PC-9 (cell line): ENCODE measurements at regions not wholly inside any gene's neighbourhood (a gene's known extent, or its start where the extent isn't known, plus 50 kb on each side); places are given as distances from the start of the nearest gene placed in this dataset.

Experiments
- BruUV-seq: library from RNA; stranded (reverse); fragments of 400-500 nt; replicated peaks from 2 replicates; lab custom pipeline; 2021; lab: Mats Ljungman, UMichigan
- CTCF ChIA-PET: fragments of 300-600 bp; sonication (Branson Sonifier 250); formaldehyde crosslinking; loops from one replicate; lab custom pipeline; 2022; ENCODE audit warnings: antibody characterized with exemption; lab: Charles Lee
- POLR2A ChIA-PET: fragments of 300-600 bp; sonication (Branson Sonifier 250); formaldehyde crosslinking; loops from one replicate; lab custom pipeline; 2022; ENCODE audit warnings: antibody characterized with exemption; ENCODE audit not compliant: unreplicated experiment; lab: Charles Lee
- DNase-seq, 2 experiments: peaks; one replicate each; pipeline versions ENCODE4 v3.0.0 to v3.0.0-alpha.2; 2015 to 2022; ENCODE audit warnings: mixed read lengths in 1 of 2
- H2AFZ ChIP-seq: fragments of 200-600 bp; sonication (generic); 2 replicates; pipeline ENCODE4 v1.8.1; 2017; ENCODE audit warnings: antibody characterized with exemption
- H3F3A ChIP-seq: fragments of 200-600 bp; sonication (generic); 2 replicates; pipeline ENCODE4 v1.8.1; 2017; ENCODE audit warnings: antibody characterized with exemption, mild to moderate bottlenecking, low read depth; ENCODE audit not compliant: insufficient read depth
- H3K27ac ChIP-seq: fragments of 200-600 bp; sonication (generic); 2 replicates; pipeline ENCODE4 v1.6.1; 2016; ENCODE audit warnings: mixed run types
- H3K27me3 ChIP-seq: fragments of 200-600 bp; sonication (generic); 2 replicates; pipeline ENCODE4 v1.6.1; 2016; ENCODE audit warnings: low read depth, mixed run types; ENCODE audit not compliant: insufficient read depth
- H3K36me3 ChIP-seq: fragments of 200-600 bp; sonication (generic); 2 replicates; pipeline ENCODE4 v1.6.1; 2016; ENCODE audit warnings: low read depth, mixed run types
- H3K4me1 ChIP-seq: fragments of 200-600 bp; sonication (generic); replicated peaks from 2 replicates; pipeline ENCODE4 v1.6.1; 2016; ENCODE audit warnings: mixed run types; ENCODE audit not compliant: insufficient read depth
- H3K4me2 ChIP-seq: fragments of 200-600 bp; sonication (generic); 2 replicates; pipeline ENCODE4 v1.6.1; 2017; ENCODE audit warnings: mixed run types
- H3K4me3 ChIP-seq: fragments of 200-600 bp; sonication (generic); 2 replicates; pipeline ENCODE4 v1.6.1; 2016; ENCODE audit warnings: mixed run types
- H3K79me2 ChIP-seq: fragments of 200-600 bp; sonication (generic); 2 replicates; pipeline ENCODE4 v1.6.1; 2017; ENCODE audit warnings: low read depth, mixed run types
- H3K9me2 ChIP-seq: fragments of 200-600 bp; sonication (generic); 2 replicates; pipeline ENCODE4 v1.8.1; 2017; ENCODE audit warnings: mild to moderate bottlenecking; ENCODE audit not compliant: insufficient read depth
- H3K9me3 ChIP-seq: fragments of 200-600 bp; sonication (generic); 2 replicates; pipeline ENCODE4 v1.8.1; 2016; ENCODE audit warnings: low read depth; ENCODE audit not compliant: insufficient read depth
- H4K20me1 ChIP-seq: fragments of 200-600 bp; sonication (generic); 2 replicates; pipeline ENCODE4 v1.8.1; 2017; ENCODE audit not compliant: insufficient read depth
- CTCF ChIP-seq: fragments of 200-600 bp; sonication (generic); conservative IDR thresholded peaks from 2 replicates; pipeline ENCODE4 v1.6.1; 2017; ENCODE audit warnings: mixed run types, antibody characterized with exemption, mild to moderate bottlenecking, moderate library complexity
- EZH2 ChIP-seq: fragments of 200-600 bp; sonication (generic); IDR thresholded peaks from 2 replicates; pipeline ENCODE4 v1.8.0; 2017; ENCODE audit warnings: antibody characterized with exemption, low read depth
- intact Hi-C: fragments of 100-400 bp; cut with micrococcal nuclease; formaldehyde crosslinking; loops from one replicate; pipeline ENCODE4 v1.10.0; 2022; ENCODE audit not compliant: unreplicated experiment

GRCh38 chr15:99485153-99485961 lies 80.4 kb upstream of the MEF2A start:
- Histone ChIP-seq H2AFZ (no peak overlapping the region), H3K27ac (no peak overlapping the region), H3K4me1 (peaks cover 9% of the 10 kb centered on the region; the same call in 1 of the 2 replicates), H3K4me3 (no peak overlapping the region), H3K9me2 (no peaks in the 10 kb centered on the region), H4K20me1 (no peaks in the 10 kb centered on the region), H3F3A (no peaks in the 10 kb centered on the region), H3K36me3 (no peaks in the 10 kb centered on the region), H3K4me2 (no peak overlapping the region), H3K27me3 (no peaks in the 10 kb centered on the region), H3K79me2 (no peaks in the 10 kb centered on the region), H3K9me3 (no peaks in the 10 kb centered on the region)
- TF ChIP-seq EZH2 (no peak), CTCF (no peak)
- no TSS peak for BruUV-seq
- no peak for DNase-seq
- CTCF ChIA-PET: interaction anchor here (0.6 kb wide), 1 partner anchor 26 kb away, joined by 5 read pairs; no protein-coding TSS in a partner anchor
- POLR2A ChIA-PET: interaction anchor here (0.6 to 0.7 kb wide), 2 partner anchors 15 to 52 kb away, joined by 3 read pairs; no protein-coding TSS in a partner anchor
- intact Hi-C loops: no loop called here

GRCh38 chr15:99485992-99486370 lies 79.8 kb upstream of the MEF2A start:
- CTCF ChIA-PET: interaction anchor here (0.9 kb wide), 1 partner anchor 218 kb away, joined by 4 read pairs; no protein-coding TSS in a partner anchor
- TF ChIP-seq CTCF: no peak
- no peak for TF ChIP-seq EZH2
- peaks cover 9% of the 10 kb centered on the region; the same call in 1 of the 2 replicates for H3K4me1 ChIP-seq
- peak overlapping the region; percentile 46; the same call in 1 of the 2 replicates for H3K4me3 ChIP-seq
- H3K27ac ChIP-seq: no peak overlapping the region
- no peak for DNase-seq
- no peaks in the 10 kb centered on the region for H4K20me1 ChIP-seq
- peak overlapping the region; percentile 68 for H2AFZ ChIP-seq
- H3F3A ChIP-seq: no peaks in the 10 kb centered on the region
- no peaks in the 10 kb centered on the region for H3K9me2 ChIP-seq
- no peaks in the 10 kb centered on the region for H3K79me2 ChIP-seq
- no peaks in the 10 kb centered on the region for H3K9me3 ChIP-seq
- intact Hi-C loops: loop anchor here (2.0 kb wide), 1 partner anchor 51 kb away; no protein-coding TSS in a partner anchor
- POLR2A ChIA-PET: interaction anchor here (0.6 to 0.7 kb wide), 2 partner anchors 15 to 53 kb away, joined by 3 read pairs; no protein-coding TSS in a partner anchor
- no TSS peak for BruUV-seq
- H3K36me3 ChIP-seq: no peaks in the 10 kb centered on the region
- H3K27me3 ChIP-seq: no peaks in the 10 kb centered on the region
- peak overlapping the region; percentile 75 for H3K4me2 ChIP-seq

- H2AFZ ChIP-seq: peak overlapping the region; percentile 68
- ChIA-PET POLR2A (interaction anchor here (0.6 to 0.7 kb wide), 4 partner anchors 14 to 217 kb away, joined by 3 to 8 read pairs (median 5); no protein-coding TSS in a partner anchor), CTCF (interaction anchor here (0.9 kb wide), 1 partner anchor 218 kb away, joined by 4 read pairs; no protein-coding TSS in a partner anchor)
- no peaks in the 10 kb centered on the region for H3K27me3 ChIP-seq
- no peaks in the 10 kb centered on the region for H4K20me1 ChIP-seq
- DNase-seq: peak; percentile 52 to 78
- intact Hi-C loops: loop anchor here (2.0 kb wide), 1 partner anchor 52 kb away; no protein-coding TSS in a partner anchor
- H3K9me3 ChIP-seq: no peaks in the 10 kb centered on the region
- peak overlapping the region; percentile 46; the same call in 1 of the 2 replicates for H3K4me3 ChIP-seq
- no TSS peak for BruUV-seq
- peaks cover 9% of the 10 kb centered on the region; the same call in 1 of the 2 replicates for H3K4me1 ChIP-seq
- no peaks in the 10 kb centered on the region for H3K36me3 ChIP-seq
- no peak for TF ChIP-seq EZH2
- TF ChIP-seq CTCF: no peak
- no peaks in the 10 kb centered on the region for H3F3A ChIP-seq
- H3K79me2 ChIP-seq: no peaks in the 10 kb centered on the region
- H3K27ac ChIP-seq: no peak overlapping the region
- no peaks in the 10 kb centered on the region for H3K9me2 ChIP-seq
- peak overlapping the region; percentile 75 for H3K4me2 ChIP-seq
Measured at GRCh38 chr15:99486371-99487336, 79.1 kb upstream of the MEF2A start.
